ENCODE measurements at regions not wholly inside any gene's neighbourhood (a gene's known extent, or its start where the extent isn't known, plus 50 kb on each side); places are given as distances from the start of the nearest gene placed in this dataset.
"Not testable (repeated sequence)": the region's sequence is repeated elsewhere in the genome, so short reads cannot be mapped to it uniquely, and the experiment has no call there.

DNA sequence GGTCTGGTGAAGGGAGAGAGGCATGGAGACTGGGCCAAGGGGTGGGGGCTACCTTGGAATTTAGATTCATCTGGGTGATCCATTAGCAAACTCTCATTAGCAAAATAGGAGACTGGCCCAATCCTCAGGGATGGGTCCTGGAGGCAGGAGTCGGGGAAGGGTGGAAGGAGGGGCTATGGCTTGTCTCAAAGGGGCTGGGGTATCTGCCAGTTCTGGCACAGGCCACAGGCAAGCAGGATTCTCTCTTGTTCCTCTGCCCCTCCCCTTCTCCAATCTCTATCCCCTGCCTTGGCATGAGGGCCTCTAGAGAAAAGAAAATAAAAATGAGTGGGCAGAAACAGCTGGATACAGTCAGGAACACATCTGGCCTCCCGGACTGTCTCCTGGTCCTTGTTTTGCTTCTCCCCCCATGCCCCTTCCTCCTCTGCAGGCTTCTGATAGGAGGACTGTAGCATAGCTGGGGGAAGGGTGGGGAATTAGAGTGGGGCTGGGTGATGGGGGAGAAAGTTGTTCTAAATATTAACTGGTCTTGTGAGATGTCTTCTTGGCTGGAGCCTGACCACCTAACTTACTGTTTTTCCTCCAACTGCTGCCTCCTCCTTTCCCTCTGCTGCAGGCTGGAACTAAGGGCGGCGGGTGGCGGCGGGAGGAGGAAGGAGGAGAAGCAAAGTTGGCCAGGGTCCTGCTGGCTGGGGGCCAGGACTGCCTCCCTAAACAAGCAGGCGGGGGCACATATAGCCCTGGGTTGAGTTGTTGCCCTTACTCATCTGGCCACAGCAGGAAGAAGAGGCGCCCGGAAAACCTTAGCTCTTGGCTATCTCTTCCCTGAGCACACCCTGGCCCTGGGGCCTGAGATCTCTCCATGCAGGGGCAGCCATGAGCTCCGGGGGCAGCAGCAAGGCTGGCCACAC, 53.3 kb upstream of the LAS1L start:
- H3K36me3 Mint-ChIP-seq (ENCODE audit: low read depth), result no peaks in the 10 kb centered on the region
- H3K27me3 Mint-ChIP-seq, result peaks cover 39% of the 10 kb centered on the region
- H3K9me3 Mint-ChIP-seq, result no peaks in the 10 kb centered on the region
- H3K27ac Mint-ChIP-seq, result no peak overlapping the region
- no peaks in the 10 kb centered on the region for H3K4me1 Mint-ChIP-seq (ENCODE audit: low read depth)
- no peak overlapping the region for H3K4me3 Mint-ChIP-seq
- DNase-seq, result no peak

GRCh38 chrX:65586491-65586890, 51.9 kb upstream of the LAS1L start:
- Mint-ChIP-seq H3K27me3 (peaks cover 44% of the 10 kb centered on the region), H3K27ac (no peak overlapping the region), H3K4me3 (no peak overlapping the region), H3K4me1 (ENCODE audit: low read depth) (peaks cover 10% of the 10 kb centered on the region), H3K9me3 (no peaks in the 10 kb centered on the region), H3K36me3 (ENCODE audit: low read depth) (no peaks in the 10 kb centered on the region)
- no peak for DNase-seq

- not testable (repeated sequence) for DNase-seq; H3K4me1 Mint-ChIP-seq (ENCODE audit: low read depth); H3K4me3 Mint-ChIP-seq; H3K36me3 Mint-ChIP-seq (ENCODE audit: low read depth); H3K9me3 Mint-ChIP-seq; H3K27ac Mint-ChIP-seq
- peaks cover 42% of the 10 kb centered on the region for H3K27me3 Mint-ChIP-seq
Measured at GRCh38 chrX:65585226-65585625, 50.6 kb upstream of the LAS1L start.

Measured in activated T-cell treated with anti-CD3 and anti-CD28 coated beads, Interleukin-2, amount 50 U/mL, for 24 hours (primary cell).